Mesenchymal stem cell (in vitro differentiated cells and primary cell): ENCODE measurements at regions not wholly inside any gene's neighbourhood (a gene's known extent, or its start where the extent isn't known, plus 50 kb on each side); places are given as distances from the start of the nearest gene placed in this dataset.
A peak's percentile ranks its signal among the peaks of the same experiment; 100 is the strongest.

Experiments used
- DNase-seq: peaks from one replicate; pipeline ENCODE4 v3.0.0-alpha.2; 2013
- H2AFZ ChIP-seq: one replicate; pipeline ENCODE4 v1.6.1; 2013; ENCODE audit warnings: low read depth, mild to moderate bottlenecking, control low read depth, inconsistent platforms, low read length, moderate library complexity
- H2AK5ac ChIP-seq: 2 replicates; pipeline ENCODE4 v1.6.1; 2013; ENCODE audit warnings: low read length, moderate library complexity, mild to moderate bottlenecking, inconsistent platforms; ENCODE audit not compliant: severe bottlenecking
- H2BK120ac ChIP-seq: one replicate; pipeline ENCODE4 v1.6.1; 2013; ENCODE audit warnings: low read depth, mild to moderate bottlenecking, inconsistent platforms, low read length, moderate library complexity
- H2BK12ac ChIP-seq, 2 experiments: one replicate each; pipeline ENCODE4 v1.6.1; 2013; ENCODE audit warnings: inconsistent platforms in 2 of 2, low read length in 2 of 2, mild to moderate bottlenecking in 2 of 2, moderate library complexity in 2 of 2, control low read depth in 1 of 2
- H2BK15ac ChIP-seq: one replicate; pipeline ENCODE4 v1.6.1; 2013; ENCODE audit warnings: mild to moderate bottlenecking, low read depth, inconsistent platforms; ENCODE audit not compliant: poor library complexity, severe bottlenecking
- H2BK5ac ChIP-seq: 2 replicates; pipeline ENCODE4 v1.6.1; 2013; ENCODE audit warnings: low read depth, mild to moderate bottlenecking, low read length, control low read depth, inconsistent platforms; ENCODE audit not compliant: poor library complexity, severe bottlenecking
- H3K14ac ChIP-seq, 2 experiments: one replicate each; pipeline ENCODE4 v1.6.1; 2013; ENCODE audit warnings: inconsistent platforms in 2 of 2, low read length in 2 of 2, control low read depth in 1 of 2, mild to moderate bottlenecking in 1 of 2, moderate library complexity in 1 of 2
- H3K18ac ChIP-seq, 2 experiments: one replicate each; pipeline ENCODE4 v1.6.1; 2013; ENCODE audit warnings: inconsistent platforms in 2 of 2, low read length in 2 of 2, control low read depth in 1 of 2, low read depth in 1 of 2, mild to moderate bottlenecking in 1 of 2
- H3K23ac ChIP-seq, 2 experiments: one replicate each; pipeline ENCODE4 v1.6.1; 2013; ENCODE audit warnings: inconsistent platforms in 2 of 2, low read length in 2 of 2, mild to moderate bottlenecking in 2 of 2, moderate library complexity in 2 of 2, control low read depth in 1 of 2
- H3K27ac ChIP-seq: 2 replicates; pipeline ENCODE4 v1.5.1; 2013; ENCODE audit warnings: mild to moderate bottlenecking, moderate library complexity, low read length, control low read depth, inconsistent platforms; ENCODE audit not compliant: poor library complexity, severe bottlenecking
- H3K27me3 ChIP-seq, 2 experiments: 2 replicates each; pipeline versions ENCODE4 v1.6.1 to v1.7.0; 2013; ENCODE audit warnings: low read length in 2 of 2, mild to moderate bottlenecking in 2 of 2, moderate library complexity in 2 of 2, control low read depth in 1 of 2, inconsistent platforms in 1 of 2; ENCODE audit not compliant: control insufficient read depth in 1 of 2, insufficient read depth in 1 of 2
- H3K36me3 ChIP-seq, 2 experiments: 2 replicates each; pipeline versions ENCODE4 v1.6.1 to v1.7.0; 2013; ENCODE audit warnings: low read length in 2 of 2, control low read depth in 1 of 2, inconsistent platforms in 1 of 2, low read depth in 1 of 2, mild to moderate bottlenecking in 1 of 2; ENCODE audit not compliant: insufficient read depth in 2 of 2, control insufficient read depth in 1 of 2
- H3K4ac ChIP-seq, 2 experiments: one replicate each; pipeline ENCODE4 v1.6.1; 2013; ENCODE audit warnings: inconsistent platforms in 2 of 2, low read length in 2 of 2, mild to moderate bottlenecking in 2 of 2, moderate library complexity in 2 of 2, control low read depth in 1 of 2, low read depth in 1 of 2
- H3K4me1 ChIP-seq: 2 replicates; pipeline ENCODE4 v1.6.1; 2013; ENCODE audit warnings: low read depth, low read length, control low read depth; ENCODE audit not compliant: control insufficient read depth, insufficient read depth
- H3K4me2 ChIP-seq: 2 replicates; pipeline ENCODE4 v1.6.1; 2013; ENCODE audit warnings: low read length, mild to moderate bottlenecking, inconsistent platforms; ENCODE audit not compliant: poor library complexity, severe bottlenecking
- H3K4me3 ChIP-seq, 2 experiments: 2 replicates each; pipeline versions ENCODE4 v1.5.1 to v1.7.0; 2013; ENCODE audit warnings: low read length in 2 of 2, mild to moderate bottlenecking in 2 of 2, control low read depth in 1 of 2, low read depth in 1 of 2; ENCODE audit not compliant: insufficient read depth in 1 of 2
- H3K79me1 ChIP-seq: replicated peaks from 2 replicates; pipeline ENCODE4 v1.6.1; 2013; ENCODE audit warnings: mild to moderate bottlenecking, control low read depth, low read length, inconsistent platforms; ENCODE audit not compliant: poor library complexity, severe bottlenecking
- H3K9ac ChIP-seq: 2 replicates; pipeline ENCODE4 v1.7.0; 2013; ENCODE audit warnings: mild to moderate bottlenecking, low read length, moderate library complexity
- H3K9me3 ChIP-seq: 2 replicates; pipeline ENCODE4 v1.7.0; 2013; ENCODE audit warnings: mild to moderate bottlenecking, low read length; ENCODE audit not compliant: control insufficient read depth
- H4K8ac ChIP-seq: one replicate; pipeline ENCODE4 v1.6.1; 2013; ENCODE audit warnings: inconsistent platforms, mild to moderate bottlenecking, low read length, moderate library complexity
- H4K91ac ChIP-seq: one replicate; pipeline ENCODE4 v1.6.1; 2013; ENCODE audit warnings: mild to moderate bottlenecking, low read length, inconsistent platforms
- WGBS: methylation state at CpG from one replicate; pipeline ENCODE4 v1.1.7; 2013; ENCODE audit warnings: mixed read lengths; 5-methylcytosine and 5-hydroxymethylcytosine counted together

DNA sequence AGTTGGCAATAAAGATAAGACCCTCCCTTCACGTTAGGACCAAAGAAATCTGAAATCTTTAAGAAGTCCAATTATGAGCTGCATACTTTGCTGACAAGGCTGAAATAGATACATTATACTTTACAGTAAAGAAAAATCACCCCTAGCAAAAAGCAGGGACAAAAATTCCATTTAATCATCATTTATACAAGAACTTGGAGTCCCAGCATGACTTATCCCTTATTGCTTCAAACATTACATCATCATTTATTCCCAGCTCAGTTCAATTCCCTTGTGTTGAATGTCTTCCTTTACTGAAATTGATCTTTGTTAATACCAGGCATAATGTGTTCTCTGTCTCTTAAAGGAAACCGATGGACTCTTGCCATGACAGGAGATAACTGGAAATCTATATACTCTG lies 449.6 kb upstream of the CCDC196 start:
- Histone ChIP-seq H3K9ac (no peak overlapping the region), H3K4me3 (no peak overlapping the region), H4K8ac (no peak overlapping the region), H3K4ac (no peak overlapping the region), H3K27me3 (no peaks in the 10 kb centered on the region), H3K14ac (no peak overlapping the region), H3K18ac (no peak overlapping the region), H4K91ac (no peak overlapping the region), H2BK12ac (no peak overlapping the region), H2BK15ac (no peak overlapping the region), H3K4me2 (no peak overlapping the region), H3K9me3 (no peaks in the 10 kb centered on the region), H2AFZ (no peak overlapping the region), H3K23ac (no peak overlapping the region), H3K4me1 (no peaks in the 10 kb centered on the region), H2BK5ac (no peak overlapping the region), H2AK5ac (no peak overlapping the region), H3K36me3 (no peaks in the 10 kb centered on the region), H3K27ac (no peak overlapping the region), H2BK120ac (no peak overlapping the region), H3K79me1 (no peaks in the 10 kb centered on the region)
- WGBS: 100% methylated on average over 1 of the region's 2 CpGs
- no peak for DNase-seq

DNA sequence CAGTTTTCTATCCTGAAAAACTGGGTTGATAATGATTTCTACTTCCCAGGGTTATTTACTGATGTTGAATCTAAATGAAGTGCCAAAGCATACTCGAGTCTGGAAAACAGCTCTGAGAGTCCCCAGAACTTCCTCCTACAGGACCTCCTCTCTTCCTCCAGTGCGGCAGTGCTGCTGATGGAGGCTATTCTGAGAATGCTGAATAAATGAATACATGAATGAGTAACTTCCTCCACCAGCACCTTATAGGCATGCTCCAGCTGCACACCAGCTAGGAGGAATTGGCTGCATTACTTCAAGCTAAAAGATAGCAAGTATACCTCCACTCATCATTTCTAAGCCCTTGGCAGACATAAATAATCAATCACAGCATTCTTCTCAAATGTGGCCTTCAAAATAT lies 448.8 kb upstream of the CCDC196 start:
- Histone ChIP-seq H2BK12ac (no peak overlapping the region), H3K9ac (no peak overlapping the region), H3K14ac (no peak overlapping the region), H4K8ac (no peak overlapping the region), H2BK15ac (no peak overlapping the region), H2AK5ac (no peak overlapping the region), H3K36me3 (no peaks in the 10 kb centered on the region), H3K4me3 (no peak overlapping the region), H3K4me2 (no peak overlapping the region), H3K23ac (no peak overlapping the region), H3K4me1 (no peaks in the 10 kb centered on the region), H3K27me3 (no peaks in the 10 kb centered on the region), H3K27ac (no peak overlapping the region), H2BK120ac (no peak overlapping the region), H4K91ac (no peak overlapping the region), H3K18ac (no peak overlapping the region), H3K9me3 (no peaks in the 10 kb centered on the region), H2BK5ac (no peak overlapping the region), H2AFZ (no peak overlapping the region), H3K4ac (no peak overlapping the region), H3K79me1 (no peaks in the 10 kb centered on the region)
- no CpG with 5 or more reads among the region's 2 CpGs for WGBS
- no peak for DNase-seq

DNA sequence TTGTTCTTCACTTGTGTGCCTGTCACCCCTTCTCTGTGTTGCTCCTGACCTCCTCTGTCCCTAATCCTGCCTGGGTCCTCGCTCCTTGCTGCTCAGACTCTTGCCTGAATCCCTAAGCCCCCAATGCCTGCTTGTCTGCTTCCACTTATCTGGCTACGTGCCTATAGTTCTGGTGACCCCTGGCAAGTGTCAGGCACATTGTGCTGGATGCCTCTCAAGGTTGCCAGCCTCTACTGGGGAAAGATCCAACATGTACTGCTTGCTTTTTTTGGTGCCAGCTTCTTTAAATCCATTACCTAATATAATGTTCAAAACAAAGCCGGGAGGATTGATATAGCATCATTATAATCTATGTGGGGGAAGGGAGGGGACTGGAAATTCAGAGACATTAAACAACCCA lies 448.0 kb upstream of the CCDC196 start:
- Histone ChIP-seq H2BK12ac (peak overlapping the region in 1 of 2 experiments; percentile 34), H3K79me1 (no peaks in the 10 kb centered on the region), H3K4me2 (no peak overlapping the region), H3K36me3 (no peaks in the 10 kb centered on the region), H3K9ac (no peak overlapping the region), H3K9me3 (no peaks in the 10 kb centered on the region), H3K4me3 (no peak overlapping the region), H2AK5ac (no peak overlapping the region), H3K27ac (no peak overlapping the region), H3K4me1 (no peaks in the 10 kb centered on the region), H4K91ac (peak overlapping the region; percentile 69), H3K18ac (peak overlapping the region; percentile 2 to 28), H3K14ac (peak overlapping the region in 1 of 2 experiments; percentile 64), H2BK5ac (no peak overlapping the region), H3K23ac (no peak overlapping the region), H2AFZ (no peak overlapping the region), H2BK120ac (no peak overlapping the region), H3K27me3 (no peaks in the 10 kb centered on the region), H2BK15ac (no peak overlapping the region), H3K4ac (peak overlapping the region in 1 of 2 experiments; percentile 81), H4K8ac (no peak overlapping the region)
- no peak for DNase-seq
- 65% methylated on average over 2 of the region's 3 CpGs for WGBS

DNA sequence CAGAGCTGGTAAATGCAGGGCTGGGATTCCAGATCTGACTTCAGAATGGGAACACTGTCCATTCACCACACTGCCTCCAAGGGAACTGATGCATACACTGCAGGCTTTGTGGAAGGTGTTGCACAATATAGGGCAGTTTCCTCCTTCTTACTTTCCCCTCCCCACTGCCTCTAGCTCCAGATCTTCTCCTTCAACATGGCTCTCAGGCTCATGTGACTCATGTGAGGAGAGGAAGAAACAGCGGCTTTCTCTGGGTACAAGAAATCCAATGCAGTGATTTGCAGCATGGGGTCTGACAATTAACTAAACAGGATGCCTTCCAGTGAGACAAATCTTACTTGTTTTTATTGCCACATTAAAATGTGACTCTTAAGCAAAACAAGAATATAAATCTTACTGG lies 447.6 kb upstream of the CCDC196 start:
- Histone ChIP-seq H2BK5ac (no peak overlapping the region), H3K14ac (no peak overlapping the region), H3K27me3 (no peaks in the 10 kb centered on the region), H2BK15ac (no peak overlapping the region), H2AFZ (no peak overlapping the region), H3K4me3 (no peak overlapping the region), H3K36me3 (no peaks in the 10 kb centered on the region), H3K23ac (no peak overlapping the region), H4K8ac (no peak overlapping the region), H3K4me1 (no peaks in the 10 kb centered on the region), H3K79me1 (no peaks in the 10 kb centered on the region), H3K27ac (no peak overlapping the region), H2BK120ac (no peak overlapping the region), H2BK12ac (no peak overlapping the region), H3K18ac (no peak overlapping the region), H4K91ac (no peak overlapping the region), H3K4me2 (no peak overlapping the region), H3K9me3 (no peaks in the 10 kb centered on the region), H3K4ac (no peak overlapping the region), H3K9ac (no peak overlapping the region), H2AK5ac (no peak overlapping the region)
- DNase-seq: peak; percentile 85
- WGBS: 0% methylated on average over 1 of the region's 1 CpG
